Hepatic stellate cell (primary cell): ENCODE measurements at regions not wholly inside any gene's neighbourhood (a gene's known extent, or its start where the extent isn't known, plus 50 kb on each side); places are given as distances from the start of the nearest gene placed in this dataset.
"Not testable (repeated sequence)": the region's sequence is repeated elsewhere in the genome, so short reads cannot be mapped to it uniquely, and the experiment has no call there.

Experiments
- DNase-seq: peaks from one replicate; pipeline ENCODE4 v3.0.0; 2011; ENCODE audit warnings: low spot score

DNA sequence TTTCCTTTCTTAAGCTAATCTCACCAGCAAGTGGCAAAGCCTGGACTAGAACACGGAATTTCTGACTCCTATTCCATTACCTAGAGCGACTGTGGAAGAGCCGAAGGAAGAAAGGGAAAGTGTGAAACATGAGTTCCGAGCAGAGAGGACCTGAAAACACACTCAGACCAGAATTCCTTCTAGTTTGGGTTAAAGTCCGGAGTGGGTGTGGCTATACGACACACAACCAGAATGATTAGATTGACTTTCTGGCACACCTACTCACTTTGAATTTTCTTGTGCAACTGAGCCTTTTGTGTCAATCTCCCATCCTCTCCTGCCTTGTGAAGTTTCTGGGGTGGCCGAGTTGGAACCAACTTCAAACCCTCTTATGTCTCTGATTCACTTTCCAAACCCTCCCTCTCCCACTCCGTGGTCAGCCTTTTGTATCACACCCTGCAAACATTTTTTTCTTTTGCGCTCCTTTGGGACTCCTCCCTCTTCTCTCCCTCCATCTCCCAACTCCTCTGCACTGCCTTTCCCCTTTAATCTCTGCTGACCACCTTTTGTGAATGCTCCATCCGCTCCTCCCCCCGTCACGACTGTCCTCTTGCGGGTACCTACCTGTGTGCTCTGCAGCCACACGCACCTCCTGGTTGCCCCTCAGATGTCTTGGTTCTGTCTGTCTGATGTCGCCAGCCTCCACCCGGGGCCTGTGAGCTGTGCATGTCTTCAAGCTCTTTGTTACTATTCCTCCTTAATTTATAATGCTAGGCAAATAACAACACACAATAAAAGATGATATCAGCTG lies 86.3 kb upstream of the BLID start:
- no peak for DNase-seq

DNA sequence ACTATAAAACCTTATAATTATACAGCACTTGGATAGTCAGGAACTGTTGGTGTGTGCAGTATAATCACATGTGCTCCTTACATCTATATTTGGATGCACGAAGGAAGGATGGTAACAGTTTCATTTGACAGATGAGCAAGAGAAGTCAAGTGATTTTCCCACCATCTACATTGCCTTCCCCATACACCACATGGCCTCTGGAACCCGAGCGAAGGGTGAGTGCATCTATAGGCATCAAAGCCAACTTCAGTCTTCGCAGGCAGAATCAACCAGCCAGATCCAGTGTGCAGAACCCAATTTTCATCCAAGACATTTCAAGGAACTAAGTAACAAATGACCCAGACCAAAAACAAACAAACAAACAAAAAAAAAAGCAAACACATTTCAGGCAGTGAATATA lies 85.1 kb upstream of the BLID start:
- DNase-seq = no peak

- no peak for DNase-seq
Measured at GRCh38 chr11:122199661-122200060, 83.6 kb upstream of the BLID start.

DNA sequence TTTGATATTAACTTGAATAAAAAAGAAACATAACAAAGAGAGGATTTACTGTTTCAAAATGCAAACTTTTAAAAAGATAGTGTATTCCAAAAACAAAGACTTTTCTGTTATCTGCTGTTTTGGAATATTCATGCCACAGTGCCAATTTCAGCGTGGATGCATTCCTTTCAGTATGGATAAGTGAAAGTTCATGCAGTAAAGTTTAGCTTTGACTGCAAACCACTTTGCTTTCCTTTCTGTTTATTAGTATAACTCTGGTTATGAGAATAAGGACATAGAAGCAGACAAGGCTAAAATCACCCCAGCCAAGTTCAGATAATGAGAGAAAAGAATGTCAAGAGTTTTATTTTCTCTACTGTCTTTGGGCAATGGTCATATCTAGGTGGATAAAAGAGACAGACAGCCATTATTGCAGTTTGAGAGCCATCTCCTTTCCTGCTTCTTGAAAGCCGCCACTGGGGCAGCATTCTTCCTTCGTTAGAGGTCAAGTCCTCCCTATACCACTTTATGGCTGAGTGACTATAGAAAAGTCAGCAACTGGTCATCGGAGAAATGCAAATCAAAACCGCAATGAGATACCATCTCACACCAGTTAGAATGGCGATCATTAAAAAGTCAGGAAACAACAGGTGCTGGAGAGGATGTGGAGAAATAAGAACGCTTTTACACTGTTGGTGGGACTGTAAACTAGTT lies 82.4 kb upstream of the BLID start:
- DNase-seq = no peak

- peak; percentile 83 for DNase-seq
Measured at GRCh38 chr11:122197066-122197987, 81.3 kb upstream of the BLID start.

- no peak for DNase-seq
Measured at GRCh38 chr11:122195790-122196189, 79.8 kb upstream of the BLID start.

DNA sequence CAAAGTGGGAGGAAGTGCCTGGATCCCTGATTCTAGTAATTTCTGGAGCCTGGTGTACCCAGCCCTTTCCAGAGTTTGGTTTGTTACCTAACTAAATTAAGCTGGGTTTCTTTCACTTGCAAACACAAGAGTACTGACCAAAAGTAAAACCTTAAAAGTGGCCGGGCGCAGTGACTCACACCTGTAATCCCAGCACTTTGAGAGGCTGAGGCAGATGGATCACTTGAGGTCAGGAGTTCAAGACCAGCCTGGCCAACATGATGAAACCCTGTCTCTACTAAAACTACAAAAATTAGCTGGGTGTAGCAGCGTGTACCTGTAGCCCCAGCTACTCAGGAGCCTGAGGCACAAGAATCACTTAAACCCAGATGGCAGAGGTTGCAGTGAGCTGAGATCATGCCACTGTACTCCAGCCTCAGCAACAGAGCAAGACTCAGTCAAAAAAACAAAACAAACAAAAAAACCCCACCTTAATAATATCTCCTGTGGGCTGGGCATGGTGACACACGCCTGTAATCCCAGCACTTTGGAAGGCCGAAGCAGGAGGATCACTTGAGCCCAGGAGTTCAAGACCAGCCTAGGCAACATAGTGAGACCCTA lies 78.0 kb upstream of the BLID start:
- DNase-seq = not testable (repeated sequence)

DNA sequence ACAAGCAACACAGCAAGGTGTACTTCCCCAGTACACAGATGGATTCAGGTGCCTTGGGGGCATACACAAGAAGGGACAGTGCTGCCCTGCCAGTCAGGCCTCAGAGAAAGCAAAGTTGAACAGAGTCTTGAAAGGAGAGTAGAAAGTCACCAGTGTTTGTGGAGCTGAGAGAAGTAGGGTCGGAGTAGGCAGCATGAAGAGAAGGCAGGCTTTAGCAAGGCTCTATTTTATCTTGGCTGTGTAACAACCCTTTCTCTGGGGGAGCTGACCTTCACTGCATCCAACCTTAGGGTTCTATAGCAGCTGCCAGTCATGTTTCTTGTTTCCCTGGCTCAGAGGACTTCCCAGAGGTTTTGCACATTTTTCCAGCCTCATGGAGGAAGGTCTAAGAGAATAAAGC lies 77.4 kb upstream of the BLID start:
- no peak for DNase-seq

GRCh38 chr11:122192634-122193255 lies 76.7 kb upstream of the BLID start:
- DNase-seq = no peak

DNA sequence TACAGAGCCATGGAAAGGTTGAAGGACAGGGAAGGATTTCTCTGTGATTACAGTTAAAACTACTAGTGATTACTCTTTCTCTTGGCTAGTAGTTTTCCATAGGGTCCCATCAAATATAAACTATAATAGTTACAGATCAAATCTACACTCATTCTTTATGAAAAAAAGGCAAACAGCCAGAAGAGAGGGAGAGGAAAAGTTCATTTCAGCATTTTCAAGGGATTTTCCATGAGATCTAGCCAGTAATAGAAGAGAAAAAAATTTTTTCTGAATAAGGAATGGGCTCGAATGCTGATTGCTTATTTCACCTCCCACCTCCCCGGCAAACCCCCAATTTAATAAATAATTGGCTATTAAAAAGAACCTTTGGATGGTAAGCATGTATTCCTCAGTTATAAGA lies 74.8 kb upstream of the BLID start:
- no peak for DNase-seq

- DNase-seq = no peak
Measured at GRCh38 chr11:122189229-122189628, 73.2 kb upstream of the BLID start.

- DNase-seq = no peak
Measured at GRCh38 chr11:122187373-122188165, 71.6 kb upstream of the BLID start.

DNA sequence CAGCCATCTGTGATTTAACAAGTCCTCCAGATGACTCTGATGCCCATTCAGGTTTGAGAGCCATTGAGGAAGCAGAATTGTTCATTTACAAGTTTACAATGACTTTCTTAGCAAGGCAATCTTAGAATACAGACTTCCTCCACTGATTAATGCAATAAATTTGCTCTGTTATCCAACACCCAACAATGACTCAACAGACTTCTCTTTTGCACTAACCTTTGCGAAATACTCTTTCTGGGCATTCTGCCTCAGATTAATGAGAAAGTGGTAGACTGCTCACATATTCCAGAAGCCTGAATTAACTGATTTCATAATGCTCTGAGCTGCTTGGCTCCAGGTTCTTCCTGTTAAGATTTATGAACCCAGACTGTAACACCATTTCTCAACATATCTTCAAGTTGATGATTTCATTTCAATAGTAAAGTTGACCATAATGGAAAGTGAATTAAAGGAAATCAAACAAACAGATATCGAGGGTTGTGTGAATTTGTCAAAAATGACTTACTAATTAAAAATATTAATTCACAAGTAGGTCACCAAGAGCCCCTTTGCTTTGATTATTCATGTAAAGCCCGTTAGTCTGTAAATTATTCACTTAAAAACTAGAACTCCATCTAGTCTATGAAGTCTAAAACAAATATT lies 70.5 kb upstream of the BLID start:
- DNase-seq = no peak

DNA sequence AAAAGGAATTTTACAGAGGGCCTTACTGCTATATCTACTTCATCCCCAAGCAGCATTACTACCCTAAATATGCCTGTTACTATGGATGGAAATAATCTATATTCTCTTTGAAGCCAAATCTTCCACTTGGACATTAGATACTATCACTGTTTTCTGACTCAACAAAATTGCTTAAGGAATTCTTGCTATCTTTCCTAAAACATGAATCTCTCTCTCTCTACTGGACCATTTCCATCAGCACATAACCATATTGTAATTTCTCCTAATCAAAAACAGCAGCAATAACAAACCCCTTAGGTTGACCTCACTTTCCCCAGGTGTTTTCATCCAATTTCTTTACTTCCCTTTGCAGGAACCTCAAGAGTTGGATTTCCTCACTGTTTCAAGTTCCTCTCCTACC lies 67.9 kb upstream of the BLID start:
- no peak for DNase-seq

GRCh38 chr11:122181893-122182292 lies 65.9 kb upstream of the BLID start:
- DNase-seq = no peak

- no peak for DNase-seq
Measured at GRCh38 chr11:122181372-122181771, 65.4 kb upstream of the BLID start.

DNA sequence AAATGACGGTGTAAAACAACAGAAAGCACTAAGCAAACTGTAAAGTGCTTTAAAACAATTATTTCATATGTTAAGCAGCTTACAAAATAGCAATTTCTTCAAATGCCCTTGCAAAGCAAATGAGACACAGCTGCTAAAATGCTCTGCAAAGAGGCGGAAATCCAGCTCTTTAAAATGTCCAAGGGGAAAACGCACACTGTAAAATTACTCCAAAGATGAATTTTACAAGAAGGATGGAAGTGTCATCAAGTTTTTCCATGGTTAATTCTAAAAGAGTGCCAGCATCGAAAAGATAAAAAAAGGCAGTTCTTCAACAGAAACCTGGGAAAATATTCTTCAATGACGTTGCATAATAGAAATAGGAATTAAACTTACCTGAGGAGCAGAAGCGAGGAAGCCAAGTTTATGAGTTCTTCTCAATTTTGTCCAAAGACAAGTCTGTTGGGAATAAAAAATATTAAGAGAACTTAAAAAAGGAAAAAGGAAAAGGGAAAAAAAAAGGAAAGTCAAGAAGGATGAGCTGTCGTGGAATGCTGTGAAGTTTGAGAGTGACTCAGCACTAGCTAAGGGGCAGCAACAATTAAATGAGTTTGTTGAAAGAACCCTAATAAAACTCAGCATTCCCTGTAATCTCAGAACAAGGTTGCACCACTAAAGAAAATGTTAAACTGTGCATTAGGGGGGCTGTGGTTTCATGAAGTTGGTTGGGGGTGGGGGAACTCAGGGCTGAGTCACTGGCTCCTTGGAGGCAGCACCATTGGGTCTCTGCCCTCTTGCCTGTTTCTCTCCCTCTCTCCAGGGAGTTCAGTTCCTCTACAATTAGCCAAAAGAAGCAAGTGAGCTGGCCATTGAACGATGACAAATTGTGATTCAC lies 64.2 kb upstream of the BLID start:
- DNase-seq = peak; percentile 34

GRCh38 chr11:122178795-122179194 lies 62.8 kb upstream of the BLID start:
- DNase-seq = no peak

GRCh38 chr11:122177238-122177637 lies 61.2 kb upstream of the BLID start:
- no peak for DNase-seq
